ENCODE measurements at regions not wholly inside any gene's neighbourhood (a gene's known extent, or its start where the extent isn't known, plus 50 kb on each side); places are given as distances from the start of the nearest gene placed in this dataset.

DNA sequence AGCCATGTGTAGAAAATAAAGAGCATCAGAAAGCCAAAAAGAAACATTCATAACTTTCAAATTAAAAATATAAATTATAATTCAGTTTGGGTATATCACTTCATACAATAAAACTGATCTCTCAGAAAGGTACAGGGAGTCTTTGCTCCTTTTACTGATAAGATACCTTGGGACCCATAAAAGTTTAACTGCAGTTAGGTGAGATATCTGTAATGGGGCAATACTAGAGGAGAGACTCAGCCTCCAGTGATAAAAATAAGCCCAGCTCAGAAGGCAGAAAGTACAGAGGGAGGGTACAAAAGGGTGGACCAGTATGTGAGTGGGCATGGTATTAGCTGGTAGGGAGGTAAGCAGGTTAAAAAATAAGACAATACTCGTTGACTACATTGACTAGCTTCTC is 180.9 kb upstream of the AGTR2 start:
- Histone ChIP-seq H2AFZ (no peak overlapping the region), H3K36me3 (replicated peaks; ENCODE audit: insufficient read depth, low read depth) (no peaks in the 10 kb centered on the region), H3K4me3 (no peak overlapping the region), H3K9me2 (replicated peaks; ENCODE audit: insufficient read depth) (no peaks in the 10 kb centered on the region), H3K27ac (no peak overlapping the region), H3K4me1 (ENCODE audit: insufficient read depth) (no peaks in the 10 kb centered on the region), H4K20me1 (ENCODE audit: insufficient read depth, poor library complexity, severe bottlenecking) (no peaks in the 10 kb centered on the region), H3K27me3 (no peaks in the 10 kb centered on the region), H3K4me2 (no peak overlapping the region), H3K79me2 (no peaks in the 10 kb centered on the region), H3K9me3 (ENCODE audit: low read depth) (no peaks in the 10 kb centered on the region)
- TF ChIP-seq EZH2phosphoT487 (IDR thresholded peaks at IDR 0.05; ENCODE audit: low read depth, severe bottlenecking, unreplicated experiment), result no peak
- TF ChIP-seq, protein P1, sequence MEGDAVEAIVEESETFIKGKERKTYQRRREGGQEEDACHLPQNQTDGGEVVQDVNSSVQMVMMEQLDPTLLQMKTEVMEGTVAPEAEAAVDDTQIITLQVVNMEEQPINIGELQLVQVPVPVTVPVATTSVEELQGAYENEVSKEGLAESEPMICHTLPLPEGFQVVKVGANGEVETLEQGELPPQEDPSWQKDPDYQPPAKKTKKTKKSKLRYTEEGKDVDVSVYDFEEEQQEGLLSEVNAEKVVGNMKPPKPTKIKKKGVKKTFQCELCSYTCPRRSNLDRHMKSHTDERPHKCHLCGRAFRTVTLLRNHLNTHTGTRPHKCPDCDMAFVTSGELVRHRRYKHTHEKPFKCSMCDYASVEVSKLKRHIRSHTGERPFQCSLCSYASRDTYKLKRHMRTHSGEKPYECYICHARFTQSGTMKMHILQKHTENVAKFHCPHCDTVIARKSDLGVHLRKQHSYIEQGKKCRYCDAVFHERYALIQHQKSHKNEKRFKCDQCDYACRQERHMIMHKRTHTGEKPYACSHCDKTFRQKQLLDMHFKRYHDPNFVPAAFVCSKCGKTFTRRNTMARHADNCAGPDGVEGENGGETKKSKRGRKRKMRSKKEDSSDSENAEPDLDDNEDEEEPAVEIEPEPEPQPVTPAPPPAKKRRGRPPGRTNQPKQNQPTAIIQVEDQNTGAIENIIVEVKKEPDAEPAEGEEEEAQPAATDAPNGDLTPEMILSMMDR (IDR thresholded peaks at IDR 0.05; ENCODE audit: poor library complexity), result no peak
- TF ChIP-seq EZH2 (IDR thresholded peaks at IDR 0.05; ENCODE audit: borderline replicate concordance), result no peak
- DNase-seq (ENCODE audit: low spot score), result no peak
- 50% methylated on average over 1 of the region's 1 CpG for WGBS (ENCODE audit: low lambda C conversion rate, missing lambda C conversion rate)

DNA sequence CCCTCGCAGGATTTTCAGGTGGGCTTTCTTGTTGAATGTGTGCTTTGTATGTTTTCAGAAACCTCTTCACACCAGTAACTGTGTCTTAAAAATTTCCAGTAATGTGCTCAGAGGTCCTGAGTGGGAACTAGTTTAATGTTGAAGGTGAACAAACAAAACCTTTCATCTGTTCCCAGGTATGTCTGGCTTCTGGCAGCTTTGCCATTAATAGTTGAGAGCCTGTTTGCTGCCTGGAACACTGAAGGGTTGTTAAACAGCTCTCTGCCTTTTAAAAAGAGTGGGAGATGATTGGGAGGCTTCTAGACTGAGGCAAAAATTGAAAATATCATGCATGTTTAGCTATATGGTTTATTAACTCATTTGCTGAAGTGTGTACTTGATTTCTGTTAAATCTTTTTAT is 161.2 kb upstream of the AGTR2 start:
- TF ChIP-seq EZH2phosphoT487 (IDR thresholded peaks at IDR 0.05; ENCODE audit: low read depth, severe bottlenecking, unreplicated experiment) (no peak), EZH2 (IDR thresholded peaks at IDR 0.05; ENCODE audit: borderline replicate concordance) (no peak)
- TF ChIP-seq, protein P1 (IDR thresholded peaks at IDR 0.05; ENCODE audit: poor library complexity), result no peak
- H3K9me2 ChIP-seq (replicated peaks; ENCODE audit: insufficient read depth), result no peaks in the 10 kb centered on the region
- no peak for DNase-seq (ENCODE audit: low spot score)
- H3K4me1 ChIP-seq (ENCODE audit: insufficient read depth), result peaks cover 10% of the 10 kb centered on the region
- H3K27ac ChIP-seq, result peak overlapping the region; percentile 77
- H3K9me3 ChIP-seq (ENCODE audit: low read depth), result no peaks in the 10 kb centered on the region
- peak overlapping the region; percentile 51 for H2AFZ ChIP-seq
- no peaks in the 10 kb centered on the region for H3K27me3 ChIP-seq
- no peaks in the 10 kb centered on the region for H4K20me1 ChIP-seq (ENCODE audit: insufficient read depth, poor library complexity, severe bottlenecking)
- no peak overlapping the region for H3K4me3 ChIP-seq
- H3K36me3 ChIP-seq (replicated peaks; ENCODE audit: insufficient read depth, low read depth), result no peaks in the 10 kb centered on the region
- 69% methylated on average over 1 of the region's 1 CpG for WGBS (ENCODE audit: low lambda C conversion rate, missing lambda C conversion rate)
- H3K79me2 ChIP-seq, result no peaks in the 10 kb centered on the region
- peak overlapping the region; percentile 69 for H3K4me2 ChIP-seq

DNA sequence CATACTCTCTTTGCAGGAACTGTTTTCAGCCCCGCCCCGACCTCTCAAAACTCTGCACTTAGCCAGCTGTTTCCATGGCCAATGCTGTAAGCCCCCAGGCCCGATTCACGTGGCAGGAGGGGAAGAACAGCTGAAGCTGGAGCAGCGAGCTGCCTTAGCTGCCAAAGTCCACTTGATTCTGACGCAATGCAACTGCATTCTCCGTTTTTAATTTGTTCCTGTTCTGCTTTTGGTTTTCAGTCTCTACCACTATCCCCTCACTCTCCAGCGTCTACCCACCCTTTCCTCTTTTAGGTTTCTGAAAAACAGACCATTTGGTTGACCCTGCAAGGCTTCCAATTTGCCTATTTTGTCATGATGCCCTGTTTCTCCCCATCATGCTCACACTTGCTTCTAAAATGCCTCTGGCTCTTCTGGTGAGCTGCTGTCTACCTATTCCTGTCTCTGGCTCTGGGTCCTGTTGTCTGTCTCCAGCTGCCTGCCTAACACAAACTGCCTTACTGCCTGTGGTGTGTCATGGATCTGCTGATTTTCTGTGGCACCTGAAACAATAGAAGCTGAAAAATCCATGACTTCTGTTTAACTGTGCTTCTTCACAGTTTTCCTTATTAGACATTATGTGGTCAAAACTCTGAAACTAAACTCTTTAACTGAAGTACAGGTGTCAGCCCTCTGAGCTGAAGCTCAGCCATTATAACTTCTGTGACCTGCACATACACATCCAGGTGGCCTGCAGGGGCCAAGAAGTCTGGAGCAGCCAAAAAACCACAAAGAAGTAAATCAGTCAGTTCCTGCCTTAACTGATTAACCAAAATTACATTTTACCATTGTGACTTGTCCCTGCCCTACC is 160.5 kb upstream of the AGTR2 start:
- WGBS (ENCODE audit: low lambda C conversion rate, missing lambda C conversion rate), result 23% methylated on average over 8 of the region's 8 CpGs
- H3K79me2 ChIP-seq, result no peaks in the 10 kb centered on the region

More for the DNA sequence above, 160.5 kb upstream of the AGTR2 start:
- Histone ChIP-seq H2AFZ (peak overlapping the region; percentile 59), H3K9me2 (replicated peaks; ENCODE audit: insufficient read depth) (no peaks in the 10 kb centered on the region), H3K27me3 (no peaks in the 10 kb centered on the region), H3K36me3 (replicated peaks; ENCODE audit: insufficient read depth, low read depth) (no peaks in the 10 kb centered on the region), H4K20me1 (ENCODE audit: insufficient read depth, poor library complexity, severe bottlenecking) (no peaks in the 10 kb centered on the region), H3K9me3 (ENCODE audit: low read depth) (no peaks in the 10 kb centered on the region), H3K27ac (peak overlapping the region; percentile 77), H3K4me1 (ENCODE audit: insufficient read depth) (peaks cover 10% of the 10 kb centered on the region), H3K4me2 (peak overlapping the region; percentile 69), H3K4me3 (no peak overlapping the region)
- DNase-seq (ENCODE audit: low spot score), result peak; percentile 41
- TF ChIP-seq, protein P1 (IDR thresholded peaks at IDR 0.05; ENCODE audit: poor library complexity), result no peak
- TF ChIP-seq EZH2phosphoT487 (IDR thresholded peaks at IDR 0.05; ENCODE audit: low read depth, severe bottlenecking, unreplicated experiment), result no peak
- TF ChIP-seq EZH2 (IDR thresholded peaks at IDR 0.05; ENCODE audit: borderline replicate concordance), result no peak
